HPDE6-E6E7 (cell line): ENCODE measurements at regions not wholly inside any gene's neighbourhood (a gene's known extent, or its start where the extent isn't known, plus 50 kb on each side); places are given as distances from the start of the nearest gene placed in this dataset.
"Not testable (repeated sequence)": the region's sequence is repeated elsewhere in the genome, so short reads cannot be mapped to it uniquely, and the experiment has no call there.

Source experiments
- DNase-seq: peaks from one replicate; pipeline ENCODE4 v3.0.0; 2011; ENCODE audit warnings: missing footprints; ENCODE audit errors: extremely low spot score

DNA sequence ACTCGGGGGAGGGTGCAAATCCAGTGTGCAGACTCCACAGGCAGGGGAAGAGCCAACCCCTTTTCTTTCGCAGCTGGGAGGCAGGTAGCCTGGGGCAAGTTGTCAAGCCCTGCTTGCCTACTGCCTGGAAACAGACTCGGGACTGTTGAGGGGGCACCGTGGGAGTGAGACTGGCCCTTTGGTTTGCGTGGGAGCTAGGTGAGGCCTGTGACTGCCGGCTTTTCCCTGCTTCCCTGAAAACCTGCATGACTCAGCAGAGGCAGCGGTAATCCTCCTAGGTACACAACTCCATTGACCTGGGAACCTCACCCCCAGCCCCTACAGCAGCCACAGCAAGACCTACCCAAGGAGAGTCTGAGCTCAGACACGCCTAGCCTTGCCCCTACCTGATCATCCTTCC is 509.5 kb downstream of the DTWD2 start:
- no peak for DNase-seq

DNA sequence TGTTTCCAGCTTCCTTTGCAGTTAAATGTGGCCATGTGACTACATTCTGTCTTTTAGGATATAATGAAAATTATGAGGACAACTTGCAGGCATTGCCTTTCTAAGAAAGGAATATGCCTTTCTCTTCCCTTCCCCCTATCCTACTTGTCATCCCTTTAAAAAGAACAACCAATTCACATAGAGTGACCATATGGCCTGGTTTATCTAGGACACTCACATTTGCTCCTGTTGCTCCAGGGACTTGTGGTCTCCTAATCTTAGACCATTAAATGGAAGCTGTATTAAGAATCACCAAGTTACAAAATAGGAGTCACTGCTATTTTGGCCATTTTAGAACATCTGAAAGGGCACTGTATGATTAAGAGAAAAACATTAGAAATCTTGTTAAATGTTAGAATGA is 520.3 kb downstream of the DTWD2 start:
- no peak for DNase-seq

DNA sequence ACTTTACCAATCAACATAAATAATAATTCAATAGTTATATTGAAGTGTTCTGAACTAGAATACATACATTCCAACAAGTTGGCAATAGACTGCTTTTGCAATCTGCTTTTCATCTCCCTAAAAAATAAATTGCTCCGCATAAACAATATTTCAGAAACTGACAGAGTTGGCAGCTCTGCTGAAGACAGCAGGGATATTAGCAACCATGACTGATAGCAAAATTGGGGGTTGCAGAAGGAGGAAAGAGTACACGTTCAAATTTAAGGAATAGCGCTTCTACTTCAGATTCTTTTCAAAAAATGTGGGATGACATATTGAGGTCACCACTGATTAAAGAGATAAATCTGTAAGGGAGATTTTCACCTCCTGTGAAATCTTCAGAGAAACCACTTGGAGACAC is 521.2 kb downstream of the DTWD2 start:
- DNase-seq = no peak

DNA sequence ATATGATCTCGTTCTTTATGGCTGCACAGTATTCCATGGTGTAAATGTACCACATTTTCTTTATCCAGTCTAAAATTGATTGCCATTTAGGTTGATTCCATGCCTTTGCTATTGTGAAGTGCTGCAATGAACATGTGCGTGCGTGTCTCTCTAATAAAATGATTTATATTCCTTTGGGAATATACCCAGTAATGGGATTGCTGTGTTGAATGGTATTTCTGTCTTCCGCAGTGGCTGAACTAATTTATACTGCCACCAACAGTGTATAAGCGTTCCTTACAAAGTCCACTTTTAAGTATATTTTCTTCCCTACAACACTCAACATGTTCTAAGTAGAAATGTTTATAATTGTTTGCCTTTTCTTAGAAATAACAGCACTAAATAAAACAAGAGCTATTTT is 521.9 kb downstream of the DTWD2 start:
- no peak for DNase-seq

DNA sequence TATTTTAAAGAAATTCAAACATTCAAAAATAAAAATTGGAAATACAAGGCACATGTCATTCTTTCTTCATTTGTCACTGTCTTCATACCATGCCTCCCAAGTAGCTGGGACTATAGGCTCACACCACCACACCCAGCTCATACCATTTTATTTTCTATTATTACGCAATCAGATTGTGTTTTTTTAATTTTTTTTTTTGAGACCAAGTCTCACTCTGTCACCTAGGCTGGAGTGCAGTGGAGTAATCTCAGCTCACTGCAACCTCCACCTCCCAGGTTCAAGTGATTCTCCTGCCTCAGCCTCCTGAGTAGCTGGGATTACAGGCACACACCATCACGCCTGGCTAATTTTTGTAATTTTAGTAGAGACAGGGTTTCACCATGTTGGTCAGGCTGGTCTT is 526.1 kb downstream of the DTWD2 start:
- not testable (repeated sequence) for DNase-seq

DNA sequence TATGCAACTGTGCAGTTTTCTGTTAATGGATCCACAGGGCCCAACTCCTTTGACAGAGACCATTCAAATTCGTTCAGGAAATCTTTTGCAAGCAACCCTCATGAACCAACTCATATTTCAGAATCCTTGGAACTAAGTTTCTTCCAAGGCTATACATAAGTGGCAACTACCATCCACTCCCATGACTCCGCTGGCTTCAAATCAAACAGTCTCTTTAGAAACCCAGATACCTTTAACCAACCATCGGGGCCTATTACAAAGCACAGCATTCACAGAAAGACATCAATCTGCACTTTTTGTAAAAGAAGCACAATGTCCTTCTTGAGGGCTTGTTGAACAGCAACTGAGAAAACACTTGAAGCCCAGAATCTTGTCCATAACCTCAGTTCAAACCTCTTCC is 526.9 kb downstream of the DTWD2 start:
- no peak for DNase-seq

DNA sequence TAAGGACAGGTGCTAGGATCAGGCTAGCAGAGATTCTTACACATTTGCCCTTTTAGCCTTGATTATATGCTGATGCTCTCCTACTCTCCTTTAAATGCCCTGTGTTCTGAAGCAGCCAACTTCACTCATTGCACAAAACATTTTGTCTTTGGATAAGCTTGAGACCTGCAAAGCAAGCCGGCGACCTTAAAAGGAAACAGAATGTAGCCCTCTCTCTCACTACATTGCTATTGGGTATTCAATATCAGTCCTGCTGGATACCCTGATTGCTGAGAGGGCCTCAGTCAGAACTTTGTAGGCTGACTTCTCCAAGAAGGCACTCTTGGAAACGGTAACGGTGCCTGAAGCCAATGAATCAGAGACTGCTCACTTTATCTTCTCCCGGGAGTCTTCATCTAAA is 528.9 kb downstream of the DTWD2 start:
- no peak for DNase-seq

DNA sequence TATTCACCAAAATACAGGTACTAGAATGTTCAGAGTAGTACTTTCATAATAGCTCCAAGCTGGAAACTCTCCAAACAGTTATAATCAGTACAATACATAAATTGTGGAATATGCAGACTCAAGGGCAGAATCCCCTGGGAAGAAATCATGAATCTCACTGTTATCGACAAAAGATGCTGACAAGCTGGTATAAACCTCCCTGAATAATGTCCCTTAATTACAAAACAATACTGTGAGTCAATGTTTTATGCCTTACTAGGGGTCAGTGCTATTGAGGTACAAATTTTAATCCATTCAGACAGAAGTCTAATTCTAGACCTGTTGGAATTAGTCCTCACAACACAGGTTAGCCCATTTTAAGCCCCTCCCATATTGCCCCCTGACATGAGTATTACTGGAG is 532.3 kb downstream of the DTWD2 start:
- DNase-seq = no peak

DNA sequence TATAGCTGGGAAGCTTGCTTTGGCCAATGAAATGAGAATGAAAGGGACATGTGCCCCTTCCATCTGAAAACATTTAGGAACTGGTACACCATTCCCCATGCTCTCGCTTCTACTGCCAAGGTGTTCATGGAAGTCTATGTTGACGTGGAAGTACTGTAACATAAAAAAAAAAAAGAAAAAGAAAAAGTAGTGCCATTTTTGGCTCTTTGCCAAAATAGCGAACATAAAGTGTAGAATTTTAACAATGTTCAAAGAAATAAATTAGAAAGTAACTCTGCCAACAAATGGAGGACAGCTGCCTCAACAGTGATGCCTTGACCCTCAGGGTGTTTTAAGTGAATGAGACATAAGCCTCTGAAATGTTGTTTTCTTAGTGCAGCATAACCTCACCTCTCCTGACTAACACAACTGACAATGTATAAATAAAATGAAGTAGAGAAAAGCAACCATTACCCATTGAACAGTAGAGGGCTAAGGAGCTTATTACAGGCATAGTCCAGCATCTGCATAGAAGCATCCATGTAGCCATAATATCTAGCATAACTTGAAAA is 536.6 kb downstream of the DTWD2 start:
- DNase-seq = no peak

DNA sequence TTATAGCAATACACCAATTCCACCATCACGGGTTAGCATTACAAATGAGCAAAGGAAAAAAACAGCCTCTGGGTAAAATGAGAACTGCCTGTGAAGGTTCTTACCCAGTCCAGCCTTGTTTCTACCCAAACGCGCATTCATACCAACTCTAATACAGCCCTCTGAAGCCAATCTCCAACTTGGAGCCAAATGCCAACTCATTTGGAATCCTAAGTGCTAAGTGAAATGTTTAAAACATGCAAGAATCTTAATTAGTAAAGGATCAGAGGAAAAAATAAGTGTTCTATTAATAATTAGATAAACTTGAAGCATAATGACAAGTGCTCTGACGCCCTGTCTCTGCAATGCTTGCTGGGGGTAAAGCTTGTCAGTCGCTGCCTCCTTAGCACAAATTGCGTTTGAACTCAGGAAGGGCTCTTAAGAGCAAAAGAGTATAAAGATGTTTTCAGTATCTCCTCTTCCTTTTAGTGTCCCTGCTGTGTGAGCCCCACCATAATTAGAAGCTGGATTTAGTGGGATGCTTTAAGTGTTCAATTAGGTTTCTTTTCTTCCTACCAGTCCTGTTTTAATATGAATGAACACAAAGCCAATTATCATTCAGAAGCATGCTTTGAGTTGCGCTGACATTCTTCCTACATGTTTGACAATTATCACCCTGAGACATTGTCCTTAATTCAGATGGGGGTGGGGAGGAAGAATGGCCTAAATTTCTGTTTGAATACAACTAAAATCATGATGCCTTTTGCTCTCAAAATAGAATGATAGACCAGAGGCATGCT is 537.6 kb downstream of the DTWD2 start:
- no peak for DNase-seq

DNA sequence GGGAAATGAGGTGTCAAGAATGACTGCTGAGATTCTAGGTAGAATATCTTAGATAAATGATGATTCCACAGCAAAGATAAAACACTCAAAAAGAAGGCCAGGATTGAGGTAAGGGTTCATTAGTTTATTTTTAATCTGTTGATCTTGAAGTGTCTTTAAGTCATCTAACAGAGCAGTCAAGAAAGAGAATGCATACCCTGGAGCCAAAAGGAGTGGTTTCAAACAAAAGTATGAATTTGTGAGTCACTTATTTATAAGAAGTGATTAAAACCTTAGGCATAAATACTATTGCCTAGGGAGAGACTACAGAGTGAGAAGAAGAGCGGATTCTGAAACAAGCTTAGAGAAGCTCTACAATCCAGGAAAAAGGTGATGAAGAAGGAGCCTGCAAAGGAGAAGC is 541.0 kb downstream of the DTWD2 start:
- DNase-seq = no peak

DNA sequence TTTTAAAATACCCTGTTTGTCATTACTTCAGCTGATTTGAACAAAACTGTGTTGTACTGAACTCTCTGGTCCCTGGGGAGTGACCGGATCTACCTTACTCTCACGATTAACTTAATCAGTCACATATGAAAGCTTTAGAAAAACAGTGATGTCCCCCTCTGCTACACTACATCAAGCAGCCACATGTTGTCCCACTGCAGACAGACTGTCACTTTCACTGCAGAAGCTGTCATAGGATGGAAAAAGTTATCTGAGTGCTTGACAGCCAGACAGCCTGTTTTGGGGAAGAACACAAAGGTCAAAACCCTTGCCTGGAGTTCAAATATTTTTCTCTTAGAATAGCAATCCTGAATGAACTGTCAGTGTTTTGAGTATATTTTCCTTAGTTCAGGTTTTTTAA is 546.4 kb downstream of the DTWD2 start:
- DNase-seq = no peak

DNA sequence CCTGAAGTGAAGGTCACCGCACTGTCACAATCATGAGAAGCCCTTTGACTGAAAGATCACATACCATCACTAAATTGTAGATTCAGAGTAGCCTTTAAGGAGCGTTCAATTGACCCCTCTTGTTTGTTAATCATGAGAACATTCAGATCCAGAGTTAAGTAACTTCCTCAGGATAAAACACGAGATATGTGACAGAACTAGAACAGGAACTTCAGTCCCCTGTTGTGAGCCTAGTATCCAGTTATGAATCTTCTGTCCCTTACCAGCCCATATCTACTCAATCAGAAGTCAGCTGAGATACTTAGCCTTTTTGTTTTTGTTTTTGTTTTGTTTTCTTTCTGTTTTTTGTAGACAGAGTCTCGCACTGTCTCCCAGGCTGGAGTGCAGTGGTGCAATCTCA is 547.3 kb downstream of the DTWD2 start:
- DNase-seq = no peak

DNA sequence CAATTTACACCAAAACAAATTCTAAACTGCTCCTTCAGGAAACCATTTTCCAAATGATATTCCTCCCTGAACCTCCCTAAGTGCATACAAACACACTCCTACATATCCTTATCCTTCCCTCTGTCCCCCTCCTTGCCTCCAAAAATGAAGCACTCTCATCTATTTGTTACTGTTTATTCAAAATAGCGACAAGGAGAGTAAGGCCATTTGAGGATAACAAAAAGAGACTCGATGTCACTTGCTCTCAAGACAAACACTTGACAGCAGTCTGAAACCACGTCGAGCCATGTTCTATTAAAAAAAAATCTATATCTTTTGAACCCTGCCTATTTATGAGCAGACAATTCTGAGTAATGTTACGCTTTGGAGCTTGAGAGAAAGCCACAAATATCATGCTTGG is 547.9 kb downstream of the DTWD2 start:
- no peak for DNase-seq

DNA sequence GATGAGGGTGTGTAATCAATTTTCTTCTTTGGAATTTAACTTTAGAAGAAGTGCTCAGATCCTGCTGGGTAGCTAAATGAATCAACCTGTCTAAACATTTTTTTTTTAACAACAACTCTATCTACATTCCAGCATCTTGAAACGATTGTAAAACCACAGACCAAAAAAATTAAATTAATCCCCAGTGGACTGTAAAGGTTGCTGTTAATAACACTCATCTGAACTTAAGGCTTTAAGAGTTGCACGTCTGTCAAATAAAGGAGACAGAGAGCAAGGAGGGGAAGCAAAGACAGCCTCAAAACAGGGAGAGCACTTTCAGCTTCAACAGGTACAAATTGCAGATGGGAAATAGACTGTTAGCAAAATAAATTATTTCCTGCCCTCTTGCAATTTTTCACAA is 548.5 kb downstream of the DTWD2 start:
- DNase-seq = no peak

DNA sequence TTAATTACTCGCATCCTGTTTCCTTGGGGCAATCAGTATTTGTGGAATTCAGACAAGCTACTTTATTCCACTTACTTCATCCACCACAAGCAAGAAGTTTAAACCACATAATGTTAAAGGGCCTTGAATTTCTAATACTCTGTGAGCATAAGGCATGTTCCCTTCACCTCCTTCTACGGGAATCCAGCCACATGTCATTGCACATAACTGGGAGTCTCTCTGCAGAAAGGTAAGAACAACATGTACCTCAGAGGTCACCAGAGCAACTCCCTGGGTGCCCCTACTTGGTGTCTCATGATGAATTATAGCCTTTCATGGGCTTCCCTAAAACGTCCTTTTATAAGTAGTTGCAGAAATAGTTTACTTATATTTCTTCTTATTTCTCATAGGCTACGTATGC is 553.2 kb downstream of the DTWD2 start:
- no peak for DNase-seq

DNA sequence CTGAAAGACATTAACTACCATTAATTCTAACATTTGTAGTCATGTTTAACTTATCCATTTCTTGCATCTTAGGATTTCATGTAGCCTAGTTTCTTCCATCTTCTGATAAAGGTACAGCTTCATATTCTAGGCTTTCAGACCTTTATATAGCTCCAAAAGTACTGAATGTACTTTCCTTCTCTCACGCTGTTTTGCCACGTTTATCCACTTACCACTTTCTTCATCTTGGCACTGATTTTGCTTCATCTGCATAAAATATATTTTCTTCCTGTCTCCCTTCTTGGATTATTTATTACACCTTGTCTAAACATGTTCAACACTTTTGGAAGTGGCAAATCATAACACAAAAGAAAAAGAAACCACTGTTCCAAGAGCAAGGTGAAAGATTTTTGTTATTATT is 553.8 kb downstream of the DTWD2 start:
- no peak for DNase-seq

DNA sequence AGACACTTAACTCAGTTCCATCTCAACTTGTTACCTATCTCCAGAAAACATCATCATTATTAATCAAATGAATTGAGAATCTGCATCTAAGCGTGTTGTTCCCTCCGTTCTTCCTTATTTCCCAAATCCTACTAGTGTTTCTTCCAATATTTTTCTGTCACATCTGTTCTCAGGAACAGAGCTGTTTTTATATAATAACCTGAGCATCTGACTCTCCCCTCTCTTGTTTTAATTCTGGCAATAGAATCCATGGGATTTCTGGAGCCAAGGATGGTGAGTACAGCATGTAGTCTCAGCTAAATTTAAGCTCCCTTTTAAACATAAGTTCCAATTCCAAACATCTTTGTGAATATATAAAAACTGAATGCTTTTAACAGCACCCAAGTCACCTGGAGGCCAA is 558.3 kb downstream of the DTWD2 start:
- no peak for DNase-seq

DNA sequence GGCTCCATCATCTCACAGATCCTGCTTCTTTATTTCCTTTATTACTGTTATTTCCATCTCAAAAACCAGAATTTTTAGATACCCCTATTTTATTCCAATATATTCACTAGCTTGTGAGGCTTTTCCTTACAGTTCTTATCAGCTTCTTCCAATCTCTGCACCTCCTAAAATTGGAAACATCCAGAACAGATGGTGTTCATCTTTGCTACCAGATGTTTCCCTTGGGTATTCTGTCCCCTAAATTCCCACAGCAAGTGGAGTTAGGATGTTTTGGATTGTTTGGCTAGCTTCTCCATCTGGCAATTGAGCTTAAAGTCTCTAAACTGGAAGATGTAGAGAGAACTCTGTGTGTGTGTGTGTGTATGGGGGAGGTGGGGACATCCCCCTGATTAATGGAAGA is 580.4 kb downstream of the DTWD2 start:
- DNase-seq = no peak

DNA sequence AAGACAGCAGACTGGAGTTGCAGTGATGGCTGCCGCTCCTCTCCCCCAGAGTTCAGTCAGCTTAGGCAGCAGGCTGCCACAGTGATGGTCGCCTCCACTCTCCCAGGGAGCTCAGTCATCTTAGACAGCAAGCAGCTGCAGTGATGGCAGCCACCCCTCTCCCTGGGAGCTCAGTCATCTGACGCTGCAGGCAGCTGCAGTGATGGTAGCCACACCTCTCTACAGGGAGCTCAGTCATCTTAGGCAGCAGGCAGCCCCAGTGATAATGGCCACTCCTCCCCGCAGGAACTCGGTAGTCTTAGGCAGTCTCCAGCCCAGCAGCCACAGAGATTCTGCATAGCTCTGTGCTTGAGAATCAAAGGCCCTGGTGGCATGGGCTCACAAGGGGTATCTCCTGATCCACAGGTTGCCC is 582.7 kb downstream of the DTWD2 start:
- DNase-seq = no peak

DNA sequence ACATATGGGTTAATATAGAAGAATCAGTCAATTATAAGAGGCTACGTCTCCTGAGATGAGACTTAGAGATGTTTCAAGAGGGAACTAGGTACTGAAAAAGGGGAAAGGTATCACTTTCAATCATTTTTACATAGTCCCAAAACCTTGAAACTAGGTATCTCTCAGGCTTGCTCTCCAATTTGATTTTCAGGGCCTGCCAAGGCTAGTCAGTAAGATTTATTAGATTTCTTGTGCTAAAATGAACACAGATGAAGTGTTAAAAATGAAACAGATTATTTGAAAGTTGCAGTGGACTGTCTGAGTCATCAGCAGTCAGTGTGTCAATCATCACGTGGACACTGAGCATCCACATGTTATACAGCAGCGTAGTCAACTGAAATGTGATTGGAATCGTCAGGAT is 591.1 kb downstream of the DTWD2 start:
- no peak for DNase-seq

DNA sequence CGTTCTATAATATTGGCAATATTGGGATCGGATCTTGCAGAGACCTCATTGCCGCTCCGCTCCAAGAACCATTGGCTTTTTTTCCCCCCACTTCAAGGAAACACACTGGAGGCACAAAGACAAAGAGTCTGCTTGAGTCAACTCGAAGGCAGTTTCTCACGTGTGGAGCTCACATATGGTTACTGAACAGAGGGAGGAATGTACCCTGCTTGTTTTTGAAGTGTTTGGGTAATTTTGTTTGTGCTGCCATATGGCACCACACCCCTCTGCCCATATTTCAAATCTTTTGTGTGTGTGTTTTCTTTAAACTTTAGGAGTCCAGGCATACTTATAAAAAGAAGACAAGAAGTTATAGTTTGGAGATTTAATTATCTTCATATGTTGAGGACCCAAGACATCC is 595.9 kb downstream of the DTWD2 start:
- DNase-seq = no peak

DNA sequence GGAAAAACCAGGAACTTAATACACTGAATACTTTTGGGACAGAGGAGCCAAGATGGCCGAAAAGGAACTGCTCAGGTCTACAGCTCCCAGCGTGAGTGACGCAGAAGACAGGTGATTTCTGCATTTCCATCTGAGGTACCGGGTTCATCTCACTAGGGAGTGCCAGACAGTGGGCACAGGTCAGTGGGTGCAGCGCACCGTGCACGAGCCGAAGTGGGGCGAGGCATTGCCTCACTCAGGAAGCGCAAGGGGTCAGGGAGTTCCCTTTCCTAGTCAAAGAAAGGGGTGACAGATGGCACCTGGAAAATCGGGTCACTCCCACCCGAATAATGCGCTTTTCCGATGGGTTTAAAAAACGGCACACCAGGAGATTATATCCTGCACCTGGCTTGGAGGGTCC is 605.4 kb downstream of the DTWD2 start:
- DNase-seq = not testable (repeated sequence)

DNA sequence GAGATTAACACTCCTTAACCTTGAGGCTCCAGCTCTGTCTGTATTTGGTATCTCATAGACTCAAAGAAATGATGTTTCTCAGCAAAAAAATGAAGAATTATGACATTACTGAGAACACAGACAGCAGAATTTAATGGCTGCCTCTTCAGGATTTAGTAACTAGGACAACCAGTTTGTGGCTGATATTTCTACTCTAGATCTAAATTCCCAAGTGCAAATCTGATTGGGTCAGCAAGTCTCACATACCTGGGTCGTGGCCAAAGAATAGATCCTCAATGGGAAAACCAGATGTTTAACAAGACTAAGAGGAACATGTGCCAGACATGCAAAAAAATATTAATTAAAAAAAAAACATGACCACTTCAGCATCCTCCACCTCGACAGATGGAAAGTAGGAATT is 608.9 kb downstream of the DTWD2 start:
- DNase-seq = no peak
